Keratinocyte (primary cell): ENCODE measurements at regions not wholly inside any gene's neighbourhood (a gene's known extent, or its start where the extent isn't known, plus 50 kb on each side); places are given as distances from the start of the nearest gene placed in this dataset.

Source experiments
- DNase-seq: peaks from one replicate; pipeline ENCODE4 v3.0.0-alpha.2; 2011; ENCODE audit warnings: low read depth, missing footprints, low spot score
- FAIRE-seq: peaks from 2 replicates; lab custom pipeline; 2011; peaks lifted over from hg19 to GRCh38; lab: Jason Lieb, UNC
- H2AFZ ChIP-seq: 2 replicates; pipeline ENCODE4 v1.6.0; 2012; ENCODE audit warnings: low read length, control low read depth, inconsistent platforms; ENCODE audit not compliant: control insufficient read depth
- H3K27ac ChIP-seq: 2 replicates; pipeline ENCODE4 v1.5.1; 2011; ENCODE audit warnings: low read length; ENCODE audit not compliant: control insufficient read depth, insufficient read depth
- H3K27me3 ChIP-seq: 3 replicates; pipeline ENCODE4 v1.6.0; 2011; ENCODE audit warnings: low read length; ENCODE audit not compliant: control insufficient read depth, insufficient read depth; ENCODE audit errors: extremely low read depth
- H3K36me3 ChIP-seq, 2 experiments: 2 replicates in 1 of 2; 3 replicates in 1 of 2; pipeline ENCODE4 v1.5.1; 2011; ENCODE audit warnings: low read length in 2 of 2, mild to moderate bottlenecking in 1 of 2; ENCODE audit not compliant: control insufficient read depth in 2 of 2, insufficient read depth in 2 of 2; ENCODE audit errors: extremely low read depth in 1 of 2
- H3K4me1 ChIP-seq: 3 replicates; pipeline ENCODE4 v1.5.1; 2011; ENCODE audit warnings: low read length; ENCODE audit not compliant: control insufficient read depth, insufficient read depth; ENCODE audit errors: extremely low read depth
- H3K4me2 ChIP-seq: 3 replicates; pipeline ENCODE4 v1.6.0; 2011; ENCODE audit warnings: low read depth, low read length; ENCODE audit not compliant: control insufficient read depth, insufficient read depth; ENCODE audit errors: extremely low read depth
- H3K4me3 ChIP-seq, 3 experiments: fragments of 200-600 bp in 1 of 3; sonication (generic) in 1 of 3; 2 replicates in 2 of 3; 3 replicates in 1 of 3; pipeline ENCODE4 v1.5.1; 2011 to 2016; ENCODE audit warnings: low read length in 3 of 3, mild to moderate bottlenecking in 3 of 3, control low read depth in 2 of 3, inconsistent platforms in 1 of 3, low read depth in 1 of 3, mixed read lengths in 1 of 3, mixed run types in 1 of 3, moderate library complexity in 1 of 3; ENCODE audit not compliant: control insufficient read depth in 2 of 3, insufficient read depth in 2 of 3; ENCODE audit errors: extremely low read depth in 1 of 3
- H3K79me2 ChIP-seq: 2 replicates; pipeline ENCODE4 v1.6.0; 2012; ENCODE audit warnings: low read length; ENCODE audit not compliant: control insufficient read depth, insufficient read depth
- H3K9ac ChIP-seq: 3 replicates; pipeline ENCODE4 v1.6.0; 2011; ENCODE audit warnings: low read length; ENCODE audit not compliant: control insufficient read depth, insufficient read depth; ENCODE audit errors: extremely low read depth
- H3K9me1 ChIP-seq: 3 replicates; pipeline ENCODE4 v1.6.0; 2011; ENCODE audit warnings: low read length; ENCODE audit not compliant: control insufficient read depth, insufficient read depth; ENCODE audit errors: extremely low read depth
- H3K9me3 ChIP-seq: 2 replicates; pipeline ENCODE4 v1.5.1; 2012; ENCODE audit warnings: low read depth, low read length; ENCODE audit not compliant: control insufficient read depth
- H4K20me1 ChIP-seq: 3 replicates; pipeline ENCODE4 v1.6.0; 2011; ENCODE audit warnings: low read length; ENCODE audit not compliant: control insufficient read depth, insufficient read depth; ENCODE audit errors: extremely low read depth
- CTCF ChIP-seq, 3 experiments: IDR thresholded peaks in 1 of 3; conservative IDR thresholded peaks in 1 of 3; optimal IDR thresholded peaks in 1 of 3; 2 replicates in 2 of 3; 3 replicates in 1 of 3; pipeline versions ENCODE3 to v1.5.1; 2011; ENCODE audit warnings: low read length in 3 of 3, mild to moderate bottlenecking in 3 of 3, moderate library complexity in 2 of 3, control low read depth in 1 of 3, inconsistent platforms in 1 of 3; ENCODE audit not compliant: insufficient read depth in 2 of 3; ENCODE audit errors: extremely low read depth in 1 of 3
- EZH2 ChIP-seq: IDR thresholded peaks from one replicate; pipeline ENCODE4 v1.6.1; 2012; ENCODE audit warnings: inconsistent platforms, mild to moderate bottlenecking, low read length, moderate library complexity
- dilution Hi-C: fragments of 300-500 bp; cut with MboI; formaldehyde crosslinking; loops from one replicate; pipeline ENCODE4 v1.7.0; 2020; ENCODE audit warnings: low sequenced_read_pairs; ENCODE audit not compliant: extremely low pct_ligation_motif_present

- DNase-seq: no peak
- dilution Hi-C loops: no loop called here
- Histone ChIP-seq H3K36me3 (no peaks in the 10 kb centered on the region), H2AFZ (peak overlapping the region; percentile 34), H3K9me3 (no peaks in the 10 kb centered on the region), H3K4me1 (peaks cover 16% of the 10 kb centered on the region), H3K4me2 (peak overlapping the region; percentile 7), H4K20me1 (no peaks in the 10 kb centered on the region), H3K27me3 (no peaks in the 10 kb centered on the region), H3K79me2 (no peaks in the 10 kb centered on the region), H3K9me1 (no peaks in the 10 kb centered on the region), H3K27ac (no peak overlapping the region), H3K4me3 (no peak overlapping the region), H3K9ac (no peak overlapping the region)
- peak; percentile 44 for FAIRE-seq
- TF ChIP-seq CTCF (optimal IDR thresholded peaks at IDR 0.05 in 1 of 3, IDR thresholded peaks at IDR 0.05 in 1 of 3, conservative IDR thresholded peaks at IDR 0.05 in 1 of 3; ENCODE audit: extremely low read depth in 1 of 3, insufficient read depth in 2 of 3, low read length in 3 of 3) (no peak), EZH2 (no peak)
Measured at GRCh38 chr11:80916173-80916798, 1475.5 kb upstream of the TENM4 start.

- no peaks in the 10 kb centered on the region for H3K79me2 ChIP-seq
- no peak overlapping the region for H3K4me3 ChIP-seq
- no peaks in the 10 kb centered on the region for H3K9me3 ChIP-seq
- H2AFZ ChIP-seq: no peak overlapping the region
- no peaks in the 10 kb centered on the region for H4K20me1 ChIP-seq
- H3K9me1 ChIP-seq: no peaks in the 10 kb centered on the region
- no peak overlapping the region for H3K4me2 ChIP-seq
- no peak overlapping the region for H3K27ac ChIP-seq
- TF ChIP-seq EZH2: no peak
- no peak for TF ChIP-seq CTCF (optimal IDR thresholded peaks at IDR 0.05 in 1 of 3, IDR thresholded peaks at IDR 0.05 in 1 of 3, conservative IDR thresholded peaks at IDR 0.05 in 1 of 3; ENCODE audit: extremely low read depth in 1 of 3, insufficient read depth in 2 of 3, low read length in 3 of 3)
- H3K9ac ChIP-seq: no peak overlapping the region
- H3K4me1 ChIP-seq: peaks cover 9% of the 10 kb centered on the region
- DNase-seq (no peak), FAIRE-seq (no peak)
- no peaks in the 10 kb centered on the region for H3K36me3 ChIP-seq
- dilution Hi-C loops: no loop called here
- H3K27me3 ChIP-seq: no peaks in the 10 kb centered on the region
Measured at GRCh38 chr11:80914311-80914710, 1473.5 kb upstream of the TENM4 start.
